22Rv1 (cell line): ENCODE measurements at regions not wholly inside any gene's neighbourhood (a gene's known extent, or its start where the extent isn't known, plus 50 kb on each side); places are given as distances from the start of the nearest gene placed in this dataset.

Source experiments
- ZFX ChIP-seq: fragments of 450-650 bp; IDR thresholded peaks from 2 replicates; pipeline ENCODE4 v1.6.1; 2017; ENCODE audit warnings: antibody characterized with exemption, borderline replicate concordance
- TF ChIP-seq, protein P1 (sequence below): fragments of 450-650 bp; IDR thresholded peaks from 2 replicates; pipeline ENCODE4 v1.5.1; 2017; ENCODE audit warnings: mild to moderate bottlenecking

DNA sequence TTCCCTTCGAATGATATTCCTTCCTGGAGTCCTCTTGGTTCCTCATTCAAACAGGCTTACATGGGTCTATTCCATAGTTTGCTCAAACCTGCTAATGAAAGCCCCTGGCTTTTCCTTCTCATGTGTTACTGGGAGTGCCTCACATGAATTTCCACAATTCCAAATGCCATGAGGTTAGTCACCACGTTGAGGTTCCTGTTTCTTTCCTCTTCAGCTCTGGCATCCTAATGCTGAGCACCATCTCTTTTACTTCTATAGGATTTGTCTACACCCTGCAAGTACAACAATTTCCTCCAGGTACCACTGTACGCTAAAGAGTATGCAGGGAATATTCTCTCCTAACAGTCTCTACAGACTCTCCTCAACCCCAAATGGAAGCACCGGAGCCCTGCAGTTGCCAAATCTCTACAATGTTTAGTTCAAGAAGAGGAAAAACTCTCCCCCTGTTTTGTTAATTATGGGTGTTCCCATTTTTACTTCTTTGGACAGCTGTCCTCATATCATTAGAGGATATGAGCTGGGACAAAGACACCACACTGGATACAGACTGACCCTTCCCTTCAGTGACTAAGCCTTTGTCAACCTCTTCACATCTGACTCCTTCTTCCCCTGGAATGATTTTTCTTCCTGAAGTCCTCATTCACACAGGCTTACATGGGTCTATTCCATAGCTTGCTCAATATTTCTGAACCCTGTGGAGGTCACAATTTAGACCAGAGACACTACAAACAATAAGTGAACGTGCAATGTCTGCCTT is 145.8 kb upstream of the BET1 start:
- TF ChIP-seq, protein P1, sequence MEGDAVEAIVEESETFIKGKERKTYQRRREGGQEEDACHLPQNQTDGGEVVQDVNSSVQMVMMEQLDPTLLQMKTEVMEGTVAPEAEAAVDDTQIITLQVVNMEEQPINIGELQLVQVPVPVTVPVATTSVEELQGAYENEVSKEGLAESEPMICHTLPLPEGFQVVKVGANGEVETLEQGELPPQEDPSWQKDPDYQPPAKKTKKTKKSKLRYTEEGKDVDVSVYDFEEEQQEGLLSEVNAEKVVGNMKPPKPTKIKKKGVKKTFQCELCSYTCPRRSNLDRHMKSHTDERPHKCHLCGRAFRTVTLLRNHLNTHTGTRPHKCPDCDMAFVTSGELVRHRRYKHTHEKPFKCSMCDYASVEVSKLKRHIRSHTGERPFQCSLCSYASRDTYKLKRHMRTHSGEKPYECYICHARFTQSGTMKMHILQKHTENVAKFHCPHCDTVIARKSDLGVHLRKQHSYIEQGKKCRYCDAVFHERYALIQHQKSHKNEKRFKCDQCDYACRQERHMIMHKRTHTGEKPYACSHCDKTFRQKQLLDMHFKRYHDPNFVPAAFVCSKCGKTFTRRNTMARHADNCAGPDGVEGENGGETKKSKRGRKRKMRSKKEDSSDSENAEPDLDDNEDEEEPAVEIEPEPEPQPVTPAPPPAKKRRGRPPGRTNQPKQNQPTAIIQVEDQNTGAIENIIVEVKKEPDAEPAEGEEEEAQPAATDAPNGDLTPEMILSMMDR = no peak
- TF ChIP-seq ZFX = no peak
